ACC112 (cell line): ENCODE measurements at regions not wholly inside any gene's neighbourhood (a gene's known extent, or its start where the extent isn't known, plus 50 kb on each side); places are given as distances from the start of the nearest gene placed in this dataset.

Experiments
- H2AFZ ChIP-seq: fragments of 200-600 bp; sonication (generic); one replicate; pipeline ENCODE4 v1.6.0; 2017; ENCODE audit warnings: antibody characterized with exemption, low read length; ENCODE audit not compliant: unreplicated experiment
- H3K27ac ChIP-seq: fragments of 200-600 bp; sonication (generic); 2 replicates; pipeline ENCODE4 v1.5.1; 2014; ENCODE audit warnings: low read depth, mild to moderate bottlenecking, antibody characterized with exemption, low read length, moderate library complexity
- H3K27me3 ChIP-seq: fragments of 200-600 bp; sonication (generic); 2 replicates; pipeline ENCODE4 v1.6.1; 2014; ENCODE audit warnings: mild to moderate bottlenecking, antibody characterized with exemption, low read length, moderate library complexity, mixed read lengths; ENCODE audit not compliant: insufficient read depth
- H3K36me3 ChIP-seq: fragments of 200-600 bp; sonication (generic); 2 replicates; pipeline ENCODE4 v1.6.1; 2016; ENCODE audit warnings: mild to moderate bottlenecking, antibody characterized with exemption, low read length, moderate library complexity, mixed read lengths; ENCODE audit not compliant: insufficient read depth
- H3K4me1 ChIP-seq: fragments of 200-600 bp; sonication (generic); one replicate; pipeline ENCODE4 v1.6.1; 2016; ENCODE audit warnings: low read length, mixed read lengths; ENCODE audit not compliant: insufficient read depth, unreplicated experiment, control insufficient read depth
- H3K4me3 ChIP-seq: fragments of 200-600 bp; sonication (generic); 2 replicates; pipeline ENCODE4 v1.5.1; 2014; ENCODE audit warnings: mild to moderate bottlenecking, low read depth, low read length
- H3K79me2 ChIP-seq: fragments of 200-600 bp; sonication (generic); one replicate; pipeline ENCODE4 v1.6.0; 2016; ENCODE audit warnings: low read length; ENCODE audit not compliant: control insufficient read depth, unreplicated experiment, insufficient read depth

DNA sequence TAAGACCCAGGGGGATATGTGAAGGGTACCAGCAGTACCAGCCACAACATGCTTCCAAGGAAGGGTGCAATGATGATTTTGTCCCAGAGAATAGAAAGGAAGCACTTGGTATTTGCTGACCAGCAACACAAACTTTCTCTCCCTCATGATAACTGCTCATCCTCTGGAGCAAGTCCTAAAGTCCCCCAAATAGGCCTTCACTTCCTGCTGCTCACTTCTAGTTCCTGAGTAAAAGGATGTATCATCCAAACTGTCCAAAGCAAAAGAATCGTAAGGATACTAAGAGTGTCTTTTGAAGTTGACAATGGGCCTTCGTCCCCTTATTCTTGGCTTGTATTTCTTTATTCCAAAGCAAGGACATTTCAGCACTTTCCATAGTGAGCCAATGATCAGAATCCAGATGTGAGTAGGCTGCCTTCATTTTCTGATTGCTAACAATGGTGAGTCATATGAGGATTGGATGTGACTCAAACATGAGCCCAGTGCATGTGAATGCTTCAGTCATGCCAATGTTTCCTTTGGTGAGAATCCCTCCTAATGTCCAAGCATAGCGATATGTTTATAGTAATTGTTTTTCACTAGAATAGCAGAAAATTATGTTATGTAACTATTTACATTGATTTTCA is 243.4 kb upstream of the POU2AF2 start:
- H3K36me3 ChIP-seq = no peaks in the 10 kb centered on the region

DNA sequence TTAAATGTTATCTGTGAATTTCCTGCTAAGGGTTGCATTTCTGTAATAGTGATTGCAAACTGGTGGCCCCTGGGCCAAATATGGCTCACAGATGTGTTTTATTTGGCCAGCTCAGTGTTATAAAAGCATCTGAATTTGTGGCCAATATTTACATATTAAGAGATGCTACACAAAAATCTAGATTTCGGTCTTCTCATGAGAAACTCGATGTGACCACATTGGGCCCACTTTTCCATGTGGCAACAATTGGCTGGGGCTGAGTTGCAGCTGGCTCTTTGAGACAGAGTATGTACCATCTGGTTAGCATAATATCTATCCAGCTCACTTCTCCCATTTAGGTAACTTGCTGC is 244.5 kb upstream of the POU2AF2 start:
- H2AFZ ChIP-seq = no peak overlapping the region
- no peak overlapping the region for H3K4me3 ChIP-seq
- no peaks in the 10 kb centered on the region for H3K79me2 ChIP-seq
- H3K27ac ChIP-seq = no peak overlapping the region
- H3K4me1 ChIP-seq = peaks cover 24% of the 10 kb centered on the region
- H3K27me3 ChIP-seq = no peaks in the 10 kb centered on the region
- no peaks in the 10 kb centered on the region for H3K36me3 ChIP-seq

More for the DNA sequence above, 243.4 kb upstream of the POU2AF2 start:
- peaks cover 24% of the 10 kb centered on the region for H3K4me1 ChIP-seq
- peak overlapping the region; percentile 33 for H2AFZ ChIP-seq
- no peaks in the 10 kb centered on the region for H3K27me3 ChIP-seq
- no peaks in the 10 kb centered on the region for H3K79me2 ChIP-seq
- H3K4me3 ChIP-seq = no peak overlapping the region
- peak overlapping the region; percentile 54 for H3K27ac ChIP-seq

GRCh38 chr11:111000400-111001080 is 245.0 kb upstream of the POU2AF2 start:
- Histone ChIP-seq H3K79me2 (no peaks in the 10 kb centered on the region), H3K27ac (no peak overlapping the region), H3K36me3 (no peaks in the 10 kb centered on the region), H3K4me3 (no peak overlapping the region), H2AFZ (no peak overlapping the region), H3K27me3 (no peaks in the 10 kb centered on the region), H3K4me1 (peaks cover 24% of the 10 kb centered on the region)

- Histone ChIP-seq H3K27ac (no peak overlapping the region), H3K4me1 (peaks cover 16% of the 10 kb centered on the region), H3K79me2 (no peaks in the 10 kb centered on the region), H3K36me3 (no peaks in the 10 kb centered on the region), H3K27me3 (no peaks in the 10 kb centered on the region), H3K4me3 (no peak overlapping the region), H2AFZ (no peak overlapping the region)
Observed at GRCh38 chr11:110992481-110992880, 253.0 kb upstream of the POU2AF2 start.

DNA sequence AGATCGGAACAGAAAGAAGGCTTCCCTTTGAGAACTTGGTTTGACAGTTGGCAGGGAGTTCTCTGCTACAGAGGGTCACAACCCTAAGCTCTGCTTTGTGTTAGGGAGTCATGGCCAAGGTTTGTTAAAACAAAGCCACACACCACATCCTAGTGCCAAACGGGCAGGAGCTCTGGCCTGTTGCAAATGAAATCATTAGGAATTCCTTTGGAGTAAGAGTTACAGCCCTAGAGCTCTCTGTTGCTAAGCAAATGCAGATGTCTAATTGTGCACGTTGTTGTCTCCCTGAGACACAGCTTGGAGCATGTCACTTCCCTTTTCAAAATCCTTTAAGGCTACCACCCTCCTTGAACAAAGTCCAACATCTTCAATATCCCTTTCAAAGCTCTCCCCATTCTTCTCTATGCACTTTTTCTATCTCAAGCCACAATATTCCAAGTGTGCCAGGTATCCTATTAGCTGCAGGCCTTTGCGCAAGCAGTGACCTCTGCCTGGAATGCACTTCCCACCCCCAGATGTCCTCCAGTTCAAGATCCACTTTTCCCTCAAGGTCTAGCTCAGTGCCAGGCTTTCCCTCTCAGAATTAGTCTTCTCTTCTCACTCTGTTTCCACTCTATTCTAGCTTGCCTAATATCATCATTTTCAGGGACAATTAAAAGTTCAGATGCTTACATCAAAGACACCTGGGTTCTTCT is 253.7 kb upstream of the POU2AF2 start:
- peaks cover 16% of the 10 kb centered on the region for H3K4me1 ChIP-seq
- no peak overlapping the region for H3K27ac ChIP-seq
- no peaks in the 10 kb centered on the region for H3K79me2 ChIP-seq
- no peak overlapping the region for H3K4me3 ChIP-seq
- no peaks in the 10 kb centered on the region for H3K27me3 ChIP-seq
- H3K36me3 ChIP-seq = no peaks in the 10 kb centered on the region
- no peak overlapping the region for H2AFZ ChIP-seq

DNA sequence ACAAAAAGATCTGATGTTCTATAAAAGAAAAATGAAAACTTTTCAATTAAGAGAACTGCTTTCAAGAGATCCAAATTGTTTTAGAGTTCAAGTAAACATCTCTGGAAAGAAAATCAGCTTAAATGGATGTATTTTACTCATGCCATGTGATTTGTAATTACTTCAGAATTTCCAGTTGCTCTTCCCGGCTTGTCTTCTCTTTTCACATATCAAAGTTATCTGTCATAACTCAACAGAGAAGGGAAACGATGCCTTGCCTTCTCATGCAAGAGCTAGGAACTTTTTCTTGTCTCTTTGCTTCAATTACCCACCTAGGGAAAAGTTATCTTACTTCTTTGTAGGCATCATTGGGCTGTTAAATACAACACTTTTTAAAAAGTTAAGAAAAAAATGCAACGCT is 255.2 kb upstream of the POU2AF2 start:
- no peak overlapping the region for H3K4me3 ChIP-seq
- no peak overlapping the region for H2AFZ ChIP-seq
- no peaks in the 10 kb centered on the region for H3K27me3 ChIP-seq
- H3K4me1 ChIP-seq = peaks cover 16% of the 10 kb centered on the region
- H3K79me2 ChIP-seq = no peaks in the 10 kb centered on the region
- H3K36me3 ChIP-seq = no peaks in the 10 kb centered on the region
- no peak overlapping the region for H3K27ac ChIP-seq

DNA sequence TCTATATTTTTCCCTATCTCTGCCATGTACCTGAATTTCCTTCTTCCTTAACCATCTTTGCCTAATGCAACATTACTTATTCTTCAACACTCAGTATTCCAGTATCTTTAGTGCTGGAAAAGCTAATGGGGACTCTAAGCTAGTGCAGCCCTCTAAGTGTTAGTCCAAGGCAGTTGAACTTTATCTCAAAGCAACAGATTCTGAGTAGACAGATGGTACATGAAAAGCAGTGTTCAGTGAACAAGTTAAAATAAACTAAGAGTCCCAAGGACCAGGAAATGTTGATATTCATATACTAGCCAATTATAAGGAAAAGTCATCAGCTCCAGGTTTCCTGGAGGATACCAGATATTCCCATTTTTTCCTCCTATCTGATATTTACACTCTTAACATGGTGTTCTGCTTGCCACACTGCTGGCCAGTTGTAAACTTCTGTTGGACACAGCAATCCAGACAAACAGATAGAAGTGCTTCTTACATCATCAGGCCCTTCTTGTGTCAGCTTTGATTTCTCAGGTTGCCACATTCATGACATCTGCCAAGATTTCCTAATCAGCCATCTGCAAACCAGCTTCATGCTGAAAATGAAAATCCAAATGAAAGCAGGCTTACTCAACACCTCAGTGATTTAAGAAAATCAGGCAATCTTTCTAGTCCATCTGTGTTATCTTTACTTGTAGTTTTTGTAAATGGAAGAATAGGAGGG is 255.9 kb upstream of the POU2AF2 start:
- Histone ChIP-seq H3K27ac (no peak overlapping the region), H3K4me3 (no peak overlapping the region), H3K79me2 (no peaks in the 10 kb centered on the region), H3K4me1 (peaks cover 20% of the 10 kb centered on the region), H3K27me3 (no peaks in the 10 kb centered on the region), H2AFZ (no peak overlapping the region), H3K36me3 (no peaks in the 10 kb centered on the region)

- Histone ChIP-seq H3K27me3 (no peaks in the 10 kb centered on the region), H3K36me3 (no peaks in the 10 kb centered on the region), H3K79me2 (no peaks in the 10 kb centered on the region), H2AFZ (no peak overlapping the region), H3K27ac (no peak overlapping the region), H3K4me1 (peaks cover 29% of the 10 kb centered on the region), H3K4me3 (no peak overlapping the region)
Observed at GRCh38 chr11:110988671-110989070, 256.9 kb upstream of the POU2AF2 start.

DNA sequence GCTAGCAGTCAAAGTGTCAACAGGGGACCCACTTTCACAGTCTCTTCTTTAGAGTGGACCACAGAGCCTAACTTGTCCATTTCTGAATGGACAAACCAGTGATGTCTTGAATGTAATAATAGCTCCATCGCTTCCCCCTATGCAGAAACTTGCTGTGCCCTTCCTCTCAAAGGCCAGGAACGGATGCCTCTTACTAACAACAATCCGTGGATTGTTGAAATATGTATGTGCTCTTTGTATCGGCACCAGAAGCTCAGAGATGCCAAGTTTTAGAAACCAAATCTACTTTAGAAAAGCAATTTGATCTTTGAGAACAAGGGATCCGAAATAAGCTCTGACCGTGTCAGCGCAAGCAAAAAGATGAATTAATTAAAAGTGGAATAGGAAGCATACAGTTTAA is 259.5 kb upstream of the POU2AF2 start:
- H3K27ac ChIP-seq = no peak overlapping the region

GRCh38 chr11:110985547-110985946 is 260.0 kb upstream of the POU2AF2 start:
- Histone ChIP-seq H2AFZ (no peak overlapping the region), H3K27ac (no peak overlapping the region), H3K79me2 (no peaks in the 10 kb centered on the region), H3K27me3 (no peaks in the 10 kb centered on the region), H3K4me1 (peaks cover 25% of the 10 kb centered on the region), H3K4me3 (no peak overlapping the region), H3K36me3 (no peaks in the 10 kb centered on the region)

More for the DNA sequence above, 259.5 kb upstream of the POU2AF2 start:
- H3K4me3 ChIP-seq = no peak overlapping the region
- H3K79me2 ChIP-seq = no peaks in the 10 kb centered on the region
- no peak overlapping the region for H2AFZ ChIP-seq
- no peaks in the 10 kb centered on the region for H3K27me3 ChIP-seq
- H3K4me1 ChIP-seq = peaks cover 25% of the 10 kb centered on the region
- H3K36me3 ChIP-seq = no peaks in the 10 kb centered on the region
